Gastrocnemius medialis (tissue), 4 donors: ENCODE measurements at regions not wholly inside any gene's neighbourhood (a gene's known extent, or its start where the extent isn't known, plus 50 kb on each side); places are given as distances from the start of the nearest gene placed in this dataset.

Source experiments
- CTCF ChIP-seq, 5 experiments: fragments of 450-650 bp in 3 of 5; fragments of 200-600 bp in 2 of 5; sonication (generic) in 2 of 5; IDR thresholded peaks in 4 of 5; conservative IDR thresholded peaks in 1 of 5; 1 replicate in 4 of 5; 2 replicates in 1 of 5; pipeline ENCODE4 v1.5.1; 2016 to 2019; ENCODE audit warnings: antibody characterized with exemption in 5 of 5, mild to moderate bottlenecking in 3 of 5, moderate library complexity in 3 of 5
- POLR2A ChIP-seq, 2 donors: fragments of 450-650 bp; IDR thresholded peaks; one replicate each; pipeline ENCODE4 v1.6.1; 2017; ENCODE audit warnings: antibody characterized with exemption in 2 of 2, mild to moderate bottlenecking in 2 of 2, moderate library complexity in 2 of 2

GRCh38 chr20:11564491-11564890, 353.2 kb upstream of the BTBD3 start:
- no peak for TF ChIP-seq CTCF (IDR thresholded peaks at IDR 0.05 in 4 of 5, conservative IDR thresholded peaks at IDR 0.05 in 1 of 5)
- TF ChIP-seq POLR2A (IDR thresholded peaks at IDR 0.05), result no peak
